Nucleus accumbens (tissue), 56 donors: ENCODE measurements at regions not wholly inside any gene's neighbourhood (a gene's known extent, or its start where the extent isn't known, plus 50 kb on each side); places are given as distances from the start of the nearest gene placed in this dataset.
A peak's percentile ranks its signal among the peaks of the same experiment; 100 is the strongest.

ENCODE experiments used
- DNase-seq, 56 donors: peaks; one replicate each; lab custom pipeline; 2025; lab: John Stamatoyannopoulos, UW

DNA sequence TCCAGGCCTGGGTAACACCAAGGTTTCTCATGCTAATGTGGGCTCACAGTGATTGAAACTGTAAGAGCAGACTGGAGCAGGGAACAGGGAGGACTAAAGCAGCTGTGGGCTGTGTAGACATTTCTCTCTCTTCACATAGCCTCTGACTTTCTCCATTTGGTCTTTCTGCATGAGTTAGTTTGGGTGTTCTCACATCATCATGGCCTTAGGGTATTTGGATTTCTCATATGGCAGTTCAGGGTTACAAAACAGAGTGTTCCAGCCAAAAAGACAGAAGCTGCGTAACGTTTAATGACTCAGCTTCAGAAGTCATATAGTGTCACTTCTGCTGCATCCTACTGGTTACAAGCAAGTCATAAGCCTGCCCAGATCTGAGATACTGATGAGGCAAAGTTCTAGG, 52.0 kb upstream of the OSBPL8 start:
- DNase-seq, result no peak

DNA sequence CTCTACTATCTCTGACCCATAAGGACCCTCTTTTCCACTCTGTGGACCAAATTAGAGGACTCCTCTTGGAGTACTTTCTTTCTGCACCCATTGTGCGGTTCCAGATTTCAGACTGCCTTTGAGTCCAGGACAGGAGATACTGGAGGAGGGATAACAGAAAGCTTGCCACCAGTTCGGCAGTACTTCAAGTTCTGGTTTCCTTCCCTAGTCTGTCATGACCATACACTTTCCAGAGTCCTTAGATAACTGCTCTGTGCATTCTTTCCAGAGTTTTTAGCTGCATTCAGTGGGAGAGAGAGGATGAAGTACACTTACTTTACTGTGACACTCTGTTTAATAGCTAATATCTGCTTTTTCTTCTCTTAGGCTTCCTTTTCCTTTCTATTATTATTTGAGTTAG, 54.8 kb upstream of the OSBPL8 start:
- no peak for DNase-seq

DNA sequence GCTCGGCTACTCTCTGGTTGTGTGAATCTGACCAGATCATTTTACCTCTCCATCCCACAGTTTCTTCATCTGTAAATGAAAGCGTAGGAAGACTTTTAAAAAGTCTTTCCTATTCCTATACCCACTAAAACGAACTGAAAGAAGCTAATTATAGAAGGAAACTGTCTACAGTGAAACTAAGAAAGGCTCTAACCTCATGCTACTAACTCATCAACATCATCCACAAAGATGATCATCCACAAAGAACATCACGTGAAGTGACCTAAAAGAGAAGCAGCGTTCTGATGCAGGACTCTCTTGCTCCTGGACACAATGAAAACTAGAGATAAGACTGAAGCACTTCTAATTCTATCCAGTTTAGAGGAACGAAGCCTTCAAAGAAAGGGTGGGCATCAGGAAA, 58.5 kb upstream of the OSBPL8 start:
- no peak for DNase-seq

DNA sequence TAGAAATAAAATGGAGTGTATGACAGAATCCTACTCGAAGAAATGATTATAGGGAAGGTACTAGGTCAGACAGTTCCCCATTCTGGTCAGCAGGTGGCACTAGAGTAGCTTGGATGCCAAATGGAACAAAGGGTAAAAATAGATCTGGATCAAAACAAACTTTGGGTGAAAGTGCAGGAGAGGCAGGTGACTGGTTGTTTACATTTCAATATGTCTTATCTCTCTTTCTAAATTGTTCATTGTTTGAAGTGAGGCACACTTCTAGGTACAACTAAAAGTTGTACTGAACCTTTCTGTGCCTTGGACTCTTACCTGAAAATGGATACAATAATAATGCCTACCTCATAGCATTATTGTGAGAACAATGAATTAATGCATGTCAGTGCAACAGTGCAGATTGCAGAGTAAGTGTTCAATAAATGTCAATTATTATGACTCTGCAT, 62.0 kb upstream of the OSBPL8 start:
- DNase-seq, result peak in 43 of 56 donors; percentile 2 to 85 (median 30)

GRCh38 chr12:76622351-76622750, 62.8 kb upstream of the OSBPL8 start:
- no peak for DNase-seq

DNA sequence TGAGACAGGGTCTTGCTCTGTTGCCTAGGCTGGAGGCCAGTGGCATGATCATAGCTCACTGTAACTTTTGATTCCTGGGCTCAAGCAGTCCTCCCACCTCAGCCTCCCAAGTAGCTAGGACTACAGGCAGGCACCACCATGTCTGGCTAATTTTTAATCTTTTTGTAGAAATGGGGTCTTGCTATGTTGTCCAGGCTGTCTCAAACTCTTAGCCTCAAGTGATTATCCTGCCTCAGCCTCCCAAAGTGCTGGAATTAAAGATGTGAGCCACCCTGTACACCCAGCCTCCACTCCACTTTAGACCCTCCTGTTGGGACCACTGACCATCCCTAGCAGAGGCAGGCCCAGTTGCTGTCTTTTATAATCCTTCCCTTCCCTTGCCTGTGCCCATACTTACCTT, 63.3 kb upstream of the OSBPL8 start:
- DNase-seq, result no peak

- no peak for DNase-seq
These were observed 64.4 kb upstream of the OSBPL8 start for GRCh38 chr12:76623931-76624330.

DNA sequence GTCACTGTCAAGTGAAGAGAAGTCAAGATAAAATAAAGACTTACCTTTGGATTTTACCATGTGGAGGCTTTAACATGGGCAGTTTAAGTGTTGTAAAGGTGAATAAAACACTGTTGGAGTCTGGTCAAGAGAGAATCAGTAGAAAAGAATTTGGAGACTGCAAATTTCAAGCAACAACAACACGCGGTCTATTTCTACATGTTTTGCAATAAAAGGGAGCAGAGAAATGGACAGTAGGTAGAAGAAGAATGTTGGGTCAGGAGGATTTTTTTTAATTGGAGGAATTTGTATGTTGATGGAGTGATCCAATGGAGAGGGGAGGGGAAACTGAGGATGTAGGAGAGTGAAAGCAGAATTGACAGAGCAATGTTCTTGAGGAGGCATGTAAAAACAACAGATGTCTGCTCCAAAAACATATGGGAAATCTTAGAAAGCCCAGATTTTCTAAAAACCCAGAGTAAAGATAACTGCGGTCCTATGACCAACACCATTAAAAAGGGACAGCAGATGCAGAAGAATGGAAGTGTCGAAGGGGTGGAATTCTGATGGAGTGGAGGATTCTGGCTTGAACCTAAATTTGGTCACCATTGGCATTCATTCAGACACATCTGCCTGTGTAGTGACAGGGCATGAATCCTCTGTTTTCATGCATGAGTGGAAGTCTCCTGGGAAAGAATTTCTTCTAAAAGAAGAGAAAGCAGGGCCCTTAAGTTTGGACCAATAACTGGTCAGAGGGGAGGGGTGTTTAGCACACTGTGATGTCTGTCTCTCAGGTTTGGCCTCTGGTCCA, 68.0 kb upstream of the OSBPL8 start:
- no peak for DNase-seq

- no peak for DNase-seq
These were observed 69.2 kb upstream of the OSBPL8 start for GRCh38 chr12:76628745-76629144.

DNA sequence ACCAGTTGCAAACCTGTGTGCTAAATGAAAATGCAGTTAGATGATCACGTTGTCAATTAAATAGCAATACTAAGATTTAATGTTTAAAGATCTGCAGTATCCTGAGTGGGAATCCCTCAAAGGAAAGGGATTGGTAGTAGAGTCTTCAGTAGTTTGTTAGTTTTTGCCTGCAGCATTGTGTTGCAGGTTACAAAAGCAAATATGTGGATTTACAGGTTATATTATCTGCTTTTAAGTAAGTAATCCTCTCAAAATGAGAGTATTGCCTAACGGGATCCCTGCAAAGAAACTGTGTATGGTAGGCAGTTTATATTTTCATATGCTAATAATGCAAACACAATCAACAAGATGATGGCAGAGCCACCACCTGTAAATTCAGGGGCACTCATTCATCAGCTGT, 72.2 kb upstream of the OSBPL8 start:
- no peak for DNase-seq

- DNase-seq, result no peak
These were observed 73.8 kb upstream of the OSBPL8 start for GRCh38 chr12:76633415-76633814.

DNA sequence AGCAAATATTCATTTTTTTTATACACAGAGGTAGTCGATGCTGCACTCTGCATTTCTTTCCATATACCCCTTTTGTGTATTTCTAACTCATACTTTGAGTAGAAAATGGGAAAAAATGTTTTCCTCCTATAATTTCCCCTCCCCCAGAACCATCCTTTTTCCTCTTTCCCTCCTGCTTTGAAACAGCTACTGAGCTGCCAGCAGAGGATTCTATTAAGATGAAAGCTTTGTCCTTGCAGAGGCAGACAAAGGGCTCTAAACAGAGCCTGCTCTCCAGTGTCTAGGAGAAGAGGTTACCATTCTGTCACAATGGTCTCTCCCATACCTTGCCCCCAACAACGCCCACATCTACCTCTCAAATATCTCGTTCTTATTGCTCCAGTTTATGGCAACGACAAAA, 74.6 kb upstream of the OSBPL8 start:
- DNase-seq, result no peak

DNA sequence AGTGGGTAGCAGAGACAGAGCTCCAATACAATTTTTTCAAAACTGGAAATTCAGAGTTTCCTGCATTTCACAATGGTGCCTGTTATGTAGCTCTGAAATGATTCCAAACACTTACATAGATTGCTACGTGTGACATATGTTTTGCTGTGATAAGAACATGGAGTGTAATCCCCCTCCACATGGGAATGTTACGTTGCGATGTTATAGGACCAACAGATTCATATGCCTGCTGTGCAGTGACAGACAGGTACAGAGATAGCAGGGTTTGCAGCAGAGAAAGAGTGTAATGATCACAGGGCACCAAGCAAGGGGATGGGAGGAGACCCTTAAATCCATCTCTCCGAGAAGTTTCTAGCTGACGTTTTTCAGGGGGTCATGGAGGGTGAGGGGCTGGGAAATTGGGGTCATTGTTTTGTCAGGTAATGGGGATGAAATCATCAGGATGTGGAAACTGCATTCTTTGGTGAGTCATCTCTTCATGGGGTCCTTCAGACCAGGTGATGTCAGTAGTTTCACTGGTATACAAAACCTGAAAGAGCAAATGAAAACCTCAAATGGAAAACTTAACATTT, 76.6 kb upstream of the OSBPL8 start:
- DNase-seq, result no peak

- DNase-seq, result no peak
These were observed 78.2 kb upstream of the OSBPL8 start for GRCh38 chr12:76637807-76638206.

DNA sequence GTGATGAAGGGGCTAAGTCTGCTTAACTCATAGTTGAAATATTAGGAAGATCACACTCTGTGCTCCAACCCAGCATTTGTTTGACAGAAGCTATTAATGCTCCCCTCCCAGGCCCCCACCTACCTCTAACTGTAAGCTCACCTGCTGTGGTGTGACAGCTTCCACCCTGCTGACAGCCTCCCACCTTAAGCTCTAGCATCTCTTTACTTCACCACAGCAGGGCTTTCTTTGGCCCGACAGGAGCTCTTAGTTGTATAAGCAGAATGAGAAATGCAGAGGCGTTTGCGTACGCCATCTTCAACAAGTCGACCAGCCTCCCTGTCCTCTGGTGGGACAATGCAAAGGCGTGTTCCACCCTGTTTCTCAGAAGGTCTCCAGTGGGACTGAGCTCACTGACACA, 80.1 kb upstream of the OSBPL8 start:
- DNase-seq, result peak in 28 of 56 donors; percentile 2 to 73 (median 34)

DNA sequence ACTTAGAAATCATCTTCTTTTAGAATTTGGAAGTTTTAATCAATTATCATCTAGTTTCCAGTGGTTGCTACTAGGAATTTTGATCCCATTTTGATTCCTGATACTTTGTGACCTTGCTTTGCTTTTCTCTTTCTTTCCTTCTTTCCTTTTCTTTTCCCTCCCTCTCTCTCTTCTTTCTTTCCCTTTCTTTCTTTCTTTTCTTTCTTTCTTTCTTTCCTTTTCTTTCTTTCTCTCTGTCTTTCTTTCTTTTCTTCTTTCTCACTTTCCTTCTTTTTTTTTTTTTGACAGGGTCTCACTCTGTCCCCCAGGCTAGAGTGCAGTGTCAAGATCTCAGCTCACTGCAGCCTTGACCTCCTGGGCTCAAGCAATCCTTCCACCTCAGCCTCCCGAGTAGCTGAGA, 81.5 kb upstream of the OSBPL8 start:
- DNase-seq, result no peak

DNA sequence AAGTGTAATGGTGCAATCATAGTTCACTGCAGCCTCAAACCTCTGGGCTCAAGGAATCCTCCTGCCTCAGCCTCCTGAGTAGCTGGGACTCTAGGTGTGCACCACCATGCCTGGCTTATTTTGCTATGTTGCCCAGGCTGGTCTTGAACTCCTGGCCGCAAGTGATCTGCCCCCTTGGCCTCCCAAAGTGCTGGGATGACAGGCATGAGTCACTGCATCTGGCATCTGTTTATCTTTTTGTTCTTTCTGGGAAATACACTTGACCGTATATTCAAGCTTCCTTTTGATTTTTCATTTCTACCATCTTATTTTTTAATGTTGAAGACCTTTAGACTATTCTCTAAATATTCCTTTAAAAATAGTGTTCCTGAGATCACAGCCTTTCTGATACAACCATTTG, 82.4 kb upstream of the OSBPL8 start:
- no peak for DNase-seq

- no peak for DNase-seq
These were observed 83.9 kb upstream of the OSBPL8 start for GRCh38 chr12:76643438-76643837.

- DNase-seq, result no peak
These were observed 85.4 kb upstream of the OSBPL8 start for GRCh38 chr12:76644950-76645349.

DNA sequence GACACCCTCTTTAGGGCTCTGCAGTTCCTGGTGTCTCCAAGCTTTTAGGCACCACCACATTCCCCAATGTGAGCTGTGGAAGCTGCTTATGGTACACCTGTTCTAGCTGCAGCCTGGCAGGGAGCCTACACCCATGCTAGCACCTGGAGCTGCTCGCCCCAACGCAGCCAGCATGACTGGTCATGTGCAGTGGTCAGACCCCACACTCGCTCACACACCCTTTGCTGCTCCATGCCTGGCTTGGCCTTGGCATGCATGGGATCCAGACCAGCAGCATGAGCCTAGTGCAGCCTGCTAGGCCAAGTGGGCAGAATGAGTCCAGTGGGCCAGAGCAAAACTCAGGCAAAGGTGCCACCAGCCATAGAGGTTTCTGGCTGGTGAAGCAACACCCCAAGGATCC, 86.4 kb upstream of the OSBPL8 start:
- no peak for DNase-seq

- peak in 8 of 56 donors; percentile 4 to 42 (median 9) for DNase-seq
These were observed 86.8 kb upstream of the OSBPL8 start for GRCh38 chr12:76646366-76646765.

- DNase-seq, result no peak
These were observed 89.5 kb upstream of the OSBPL8 start for GRCh38 chr12:76649099-76649498.
